ENCODE measurements at regions not wholly inside any gene's neighbourhood (a gene's known extent, or its start where the extent isn't known, plus 50 kb on each side); places are given as distances from the start of the nearest gene placed in this dataset.
"Not testable (repeated sequence)": the region's sequence is repeated elsewhere in the genome, so short reads cannot be mapped to it uniquely, and the experiment has no call there.

- not testable (repeated sequence) for H3K79me2 ChIP-seq (ENCODE audit: control insufficient read depth, insufficient read depth, low read length, unreplicated experiment); H3K27me3 ChIP-seq (ENCODE audit: insufficient read depth, low read length); H3K36me3 ChIP-seq (ENCODE audit: insufficient read depth, low read length); H3K4me3 ChIP-seq (ENCODE audit: low read depth, low read length); H2AFZ ChIP-seq (ENCODE audit: low read length, unreplicated experiment); H3K4me1 ChIP-seq (ENCODE audit: control insufficient read depth, insufficient read depth, low read length, unreplicated experiment); H3K27ac ChIP-seq (ENCODE audit: low read depth, low read length)
Observed at GRCh38 chr10:90107581-90107980, 406.2 kb downstream of the KIF20B start.

- Histone ChIP-seq H3K79me2 (ENCODE audit: control insufficient read depth, insufficient read depth, low read length, unreplicated experiment) (no peaks in the 10 kb centered on the region), H3K27ac (ENCODE audit: low read depth, low read length) (no peak overlapping the region), H3K4me1 (ENCODE audit: control insufficient read depth, insufficient read depth, low read length, unreplicated experiment) (peaks cover 8% of the 10 kb centered on the region), H3K27me3 (ENCODE audit: insufficient read depth, low read length) (no peaks in the 10 kb centered on the region), H3K4me3 (ENCODE audit: low read depth, low read length) (no peak overlapping the region), H2AFZ (ENCODE audit: low read length, unreplicated experiment) (no peak overlapping the region), H3K36me3 (ENCODE audit: insufficient read depth, low read length) (no peaks in the 10 kb centered on the region)
Observed at GRCh38 chr10:90111671-90112070, 410.3 kb downstream of the KIF20B start.

- peaks cover 8% of the 10 kb centered on the region for H3K4me1 ChIP-seq (ENCODE audit: control insufficient read depth, insufficient read depth, low read length, unreplicated experiment)
- H3K79me2 ChIP-seq (ENCODE audit: control insufficient read depth, insufficient read depth, low read length, unreplicated experiment), result no peaks in the 10 kb centered on the region
- no peak overlapping the region for H3K27ac ChIP-seq (ENCODE audit: low read depth, low read length)
- H3K4me3 ChIP-seq (ENCODE audit: low read depth, low read length), result no peak overlapping the region
- no peaks in the 10 kb centered on the region for H3K27me3 ChIP-seq (ENCODE audit: insufficient read depth, low read length)
- H2AFZ ChIP-seq (ENCODE audit: low read length, unreplicated experiment), result no peak overlapping the region
- H3K36me3 ChIP-seq (ENCODE audit: insufficient read depth, low read length), result no peaks in the 10 kb centered on the region
Observed at GRCh38 chr10:90112681-90113080, 411.3 kb downstream of the KIF20B start.

GRCh38 chr10:90118567-90118966 lies 417.2 kb downstream of the KIF20B start:
- not testable (repeated sequence) for H3K4me3 ChIP-seq (ENCODE audit: low read depth, low read length); H3K79me2 ChIP-seq (ENCODE audit: control insufficient read depth, insufficient read depth, low read length, unreplicated experiment); H3K27me3 ChIP-seq (ENCODE audit: insufficient read depth, low read length); H3K4me1 ChIP-seq (ENCODE audit: control insufficient read depth, insufficient read depth, low read length, unreplicated experiment); H3K36me3 ChIP-seq (ENCODE audit: insufficient read depth, low read length); H2AFZ ChIP-seq (ENCODE audit: low read length, unreplicated experiment); H3K27ac ChIP-seq (ENCODE audit: low read depth, low read length)

- H3K4me3 ChIP-seq (ENCODE audit: low read depth, low read length); H3K79me2 ChIP-seq (ENCODE audit: control insufficient read depth, insufficient read depth, low read length, unreplicated experiment); H2AFZ ChIP-seq (ENCODE audit: low read length, unreplicated experiment); H3K4me1 ChIP-seq (ENCODE audit: control insufficient read depth, insufficient read depth, low read length, unreplicated experiment); H3K27ac ChIP-seq (ENCODE audit: low read depth, low read length); H3K36me3 ChIP-seq (ENCODE audit: insufficient read depth, low read length); H3K27me3 ChIP-seq (ENCODE audit: insufficient read depth, low read length): not testable (repeated sequence)
Observed at GRCh38 chr10:90119631-90120280, 418.4 kb downstream of the KIF20B start.

GRCh38 chr10:90125456-90126255 lies 424.3 kb downstream of the KIF20B start:
- Histone ChIP-seq H3K36me3 (ENCODE audit: insufficient read depth, low read length) (no peaks in the 10 kb centered on the region), H2AFZ (ENCODE audit: low read length, unreplicated experiment) (peak overlapping the region; percentile 6), H3K79me2 (ENCODE audit: control insufficient read depth, insufficient read depth, low read length, unreplicated experiment) (no peaks in the 10 kb centered on the region), H3K4me3 (ENCODE audit: low read depth, low read length) (no peak overlapping the region), H3K4me1 (ENCODE audit: control insufficient read depth, insufficient read depth, low read length, unreplicated experiment) (peaks cover 16% of the 10 kb centered on the region), H3K27ac (ENCODE audit: low read depth, low read length) (peak overlapping the region; percentile 8; the same call in 1 of the 2 replicates), H3K27me3 (ENCODE audit: insufficient read depth, low read length) (0 out of 2 replicates have a peak, but pooled peaks cover 3% of the 10 kb centered on the region)

- Histone ChIP-seq H3K27ac (ENCODE audit: low read depth, low read length) (no peak overlapping the region), H3K79me2 (ENCODE audit: control insufficient read depth, insufficient read depth, low read length, unreplicated experiment) (no peaks in the 10 kb centered on the region), H3K36me3 (ENCODE audit: insufficient read depth, low read length) (no peaks in the 10 kb centered on the region), H3K4me3 (ENCODE audit: low read depth, low read length) (no peak overlapping the region), H3K27me3 (ENCODE audit: insufficient read depth, low read length) (0 out of 2 replicates have a peak, but pooled peaks cover 3% of the 10 kb centered on the region), H2AFZ (ENCODE audit: low read length, unreplicated experiment) (no peak overlapping the region), H3K4me1 (ENCODE audit: control insufficient read depth, insufficient read depth, low read length, unreplicated experiment) (peaks cover 16% of the 10 kb centered on the region)
Observed at GRCh38 chr10:90126256-90126595, 424.8 kb downstream of the KIF20B start.

GRCh38 chr10:90130321-90131086 lies 429.1 kb downstream of the KIF20B start:
- Histone ChIP-seq H3K4me1 (ENCODE audit: control insufficient read depth, insufficient read depth, low read length, unreplicated experiment) (peaks cover 9% of the 10 kb centered on the region), H3K4me3 (ENCODE audit: low read depth, low read length) (no peak overlapping the region), H3K79me2 (ENCODE audit: control insufficient read depth, insufficient read depth, low read length, unreplicated experiment) (no peaks in the 10 kb centered on the region), H2AFZ (ENCODE audit: low read length, unreplicated experiment) (no peak overlapping the region), H3K36me3 (ENCODE audit: insufficient read depth, low read length) (no peaks in the 10 kb centered on the region), H3K27ac (ENCODE audit: low read depth, low read length) (no peak overlapping the region), H3K27me3 (ENCODE audit: insufficient read depth, low read length) (no peaks in the 10 kb centered on the region)

GRCh38 chr10:90133606-90134005 lies 432.2 kb downstream of the KIF20B start:
- Histone ChIP-seq H3K27me3 (ENCODE audit: insufficient read depth, low read length) (no peaks in the 10 kb centered on the region), H3K4me1 (ENCODE audit: control insufficient read depth, insufficient read depth, low read length, unreplicated experiment) (no peaks in the 10 kb centered on the region), H3K36me3 (ENCODE audit: insufficient read depth, low read length) (no peaks in the 10 kb centered on the region), H3K27ac (ENCODE audit: low read depth, low read length) (no peak overlapping the region), H3K4me3 (ENCODE audit: low read depth, low read length) (no peak overlapping the region), H2AFZ (ENCODE audit: low read length, unreplicated experiment) (no peak overlapping the region), H3K79me2 (ENCODE audit: control insufficient read depth, insufficient read depth, low read length, unreplicated experiment) (no peaks in the 10 kb centered on the region)

GRCh38 chr10:90136731-90137316 lies 435.4 kb downstream of the KIF20B start:
- Histone ChIP-seq H3K4me3 (ENCODE audit: low read depth, low read length) (no peak overlapping the region), H2AFZ (ENCODE audit: low read length, unreplicated experiment) (no peak overlapping the region), H3K36me3 (ENCODE audit: insufficient read depth, low read length) (no peaks in the 10 kb centered on the region), H3K27ac (ENCODE audit: low read depth, low read length) (no peak overlapping the region), H3K27me3 (ENCODE audit: insufficient read depth, low read length) (no peaks in the 10 kb centered on the region), H3K79me2 (ENCODE audit: control insufficient read depth, insufficient read depth, low read length, unreplicated experiment) (no peaks in the 10 kb centered on the region), H3K4me1 (ENCODE audit: control insufficient read depth, insufficient read depth, low read length, unreplicated experiment) (no peaks in the 10 kb centered on the region)

Measured in ACC112 (cell line).